ENCODE measurements at regions not wholly inside any gene's neighbourhood (a gene's known extent, or its start where the extent isn't known, plus 50 kb on each side); places are given as distances from the start of the nearest gene placed in this dataset.

DNA sequence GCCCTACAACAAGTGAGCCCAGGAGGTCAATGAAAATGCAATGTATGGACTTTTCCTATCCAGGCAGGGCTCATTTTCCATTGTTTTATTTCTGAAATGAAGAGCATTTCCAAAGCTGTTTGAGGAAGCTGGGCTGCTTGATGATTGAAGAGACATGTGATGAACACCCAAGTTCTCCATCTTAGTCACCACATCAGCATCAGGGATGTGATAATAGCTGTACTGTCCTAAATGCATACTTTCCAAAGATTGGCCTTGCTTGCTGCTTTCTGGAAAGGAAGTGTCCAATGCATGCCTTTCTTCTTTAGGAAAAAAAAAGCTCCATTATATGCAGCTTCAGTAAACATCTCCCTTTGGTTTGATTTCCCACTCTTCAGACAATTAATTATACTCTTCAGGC lies 425.9 kb upstream of the RUNX1 start:
- no peak overlapping the region for H3K4me2 ChIP-seq (replicated peaks; ENCODE audit: extremely low read depth, low read length, poor library complexity, severe bottlenecking)
- H2AFZ ChIP-seq (ENCODE audit: insufficient read depth, low read depth, low read length, poor library complexity, severe bottlenecking) = no peak overlapping the region
- no peaks in the 10 kb centered on the region for H3K36me3 ChIP-seq (replicated peaks in 1 of 2; ENCODE audit: control insufficient read depth in 1 of 2, insufficient read depth in 2 of 2, low read length in 2 of 2)
- H3K4me1 ChIP-seq (ENCODE audit: control insufficient read depth in 1 of 2, insufficient read depth in 2 of 2, low read length in 2 of 2) = peaks cover 43 to 59% of the 10 kb centered on the region in 2 donors
- H3K27ac ChIP-seq (ENCODE audit: low read depth in 1 of 2, low read length in 2 of 2) = peak overlapping the region in 1 of 2 donors; percentile 54
- peak; percentile 68 to 91 (median 81) for DNase-seq
- Mint-ChIP-seq H3K9me3 (peaks cover 0 to 6% (median 2%) of the 10 kb centered on the region in 7 donors), H3K4me3 (no peak overlapping the region), H3K36me3 (no peaks in the 10 kb centered on the region), H3K27ac (peak overlapping the region; percentile 43 to 93 (median 71)), H3K27me3 (ENCODE audit: low read depth in 3 of 3) (no peaks in the 10 kb centered on the region), H3K4me1 (peaks cover 48% of the 10 kb centered on the region)
- no peaks in the 10 kb centered on the region for H3K79me2 ChIP-seq (ENCODE audit: insufficient read depth, low read length)
- no peaks in the 10 kb centered on the region for H4K20me1 ChIP-seq (ENCODE audit: insufficient read depth, low read length)
- no peak for TF ChIP-seq CTCF (IDR thresholded peaks at IDR 0.05)
- intact Hi-C loops (cut with micrococcal nuclease) = no loop called here
- no peak overlapping the region for H3K9ac ChIP-seq (ENCODE audit: insufficient read depth, low read length, poor library complexity, severe bottlenecking)
- no peaks in the 10 kb centered on the region for H3K27me3 ChIP-seq (ENCODE audit: control insufficient read depth in 2 of 2, insufficient read depth in 2 of 2, low read length in 2 of 2)
- no peak overlapping the region for H3K4me3 ChIP-seq (replicated peaks in 1 of 3; ENCODE audit: low read depth in 2 of 3, low read length in 3 of 3)
- no peaks in the 10 kb centered on the region for H3K9me3 ChIP-seq (replicated peaks in 1 of 2; ENCODE audit: control insufficient read depth in 1 of 2, insufficient read depth in 1 of 2, low read length in 2 of 2)

- intact Hi-C loops (cut with micrococcal nuclease) = no loop called here
- Histone ChIP-seq H3K79me2 (ENCODE audit: insufficient read depth, low read length) (no peaks in the 10 kb centered on the region), H4K20me1 (ENCODE audit: insufficient read depth, low read length) (no peaks in the 10 kb centered on the region), H3K9ac (ENCODE audit: insufficient read depth, low read length, poor library complexity, severe bottlenecking) (no peak overlapping the region), H3K4me3 (replicated peaks in 1 of 3; ENCODE audit: low read depth in 2 of 3, low read length in 3 of 3) (no peak overlapping the region), H3K36me3 (replicated peaks in 1 of 2; ENCODE audit: control insufficient read depth in 1 of 2, insufficient read depth in 2 of 2, low read length in 2 of 2) (no peaks in the 10 kb centered on the region), H3K27ac (ENCODE audit: low read depth in 1 of 2, low read length in 2 of 2) (no peak overlapping the region), H3K9me3 (replicated peaks in 1 of 2; ENCODE audit: control insufficient read depth in 1 of 2, insufficient read depth in 1 of 2, low read length in 2 of 2) (no peaks in the 10 kb centered on the region), H2AFZ (ENCODE audit: insufficient read depth, low read depth, low read length, poor library complexity, severe bottlenecking) (no peak overlapping the region), H3K4me2 (replicated peaks; ENCODE audit: extremely low read depth, low read length, poor library complexity, severe bottlenecking) (no peak overlapping the region), H3K27me3 (ENCODE audit: control insufficient read depth in 2 of 2, insufficient read depth in 2 of 2, low read length in 2 of 2) (no peaks in the 10 kb centered on the region), H3K4me1 (ENCODE audit: control insufficient read depth in 1 of 2, insufficient read depth in 2 of 2, low read length in 2 of 2) (peaks cover 36 to 53% of the 10 kb centered on the region in 2 donors)
- peak; percentile 7 to 27 (median 18) for DNase-seq
- TF ChIP-seq CTCF (IDR thresholded peaks at IDR 0.05) = no peak
- WGBS (ENCODE audit: insufficient coverage) = no CpG with 5 or more reads among the region's 1 CpG
- Mint-ChIP-seq H3K27ac (peak overlapping the region in 2 of 7 donors; percentile 6 to 20), H3K4me1 (peaks cover 41% of the 10 kb centered on the region), H3K27me3 (ENCODE audit: low read depth in 3 of 3) (peaks cover 0 to 1% (median 0%) of the 10 kb centered on the region in 3 donors), H3K9me3 (no peaks in the 10 kb centered on the region), H3K36me3 (no peaks in the 10 kb centered on the region), H3K4me3 (no peak overlapping the region)
Measured at GRCh38 chr21:35473496-35473895, 424.4 kb upstream of the RUNX1 start.

Data from CD14-positive monocyte (primary cell).